Neuronal stem cell (in vitro differentiated cells): ENCODE measurements at regions not wholly inside any gene's neighbourhood (a gene's known extent, or its start where the extent isn't known, plus 50 kb on each side); places are given as distances from the start of the nearest gene placed in this dataset.

Source experiments
- DNase-seq: peaks from one replicate; pipeline ENCODE4 v3.0.0-alpha.2; 2013; ENCODE audit warnings: low spot score
- H2AFZ ChIP-seq: one replicate; pipeline ENCODE4 v1.6.1; 2013; ENCODE audit warnings: mild to moderate bottlenecking, low read length, inconsistent platforms
- H2AK5ac ChIP-seq: 2 replicates; pipeline ENCODE4 v1.6.1; 2013; ENCODE audit warnings: low read depth, mild to moderate bottlenecking, inconsistent platforms, low read length, moderate library complexity, mixed read lengths
- H2BK120ac ChIP-seq: 2 replicates; pipeline ENCODE4 v1.6.1; 2013; ENCODE audit warnings: low read depth, mild to moderate bottlenecking, inconsistent platforms, low read length, moderate library complexity, mixed read lengths
- H2BK12ac ChIP-seq: one replicate; pipeline ENCODE4 v1.6.1; 2013; ENCODE audit warnings: low read length, inconsistent platforms
- H2BK15ac ChIP-seq: 2 replicates; pipeline ENCODE4 v1.6.1; 2013; ENCODE audit warnings: mild to moderate bottlenecking, low read length, inconsistent platforms, mixed read lengths
- H2BK5ac ChIP-seq: one replicate; pipeline ENCODE4 v1.6.1; 2013; ENCODE audit warnings: inconsistent platforms, mild to moderate bottlenecking, low read length, moderate library complexity
- H3K14ac ChIP-seq: one replicate; pipeline ENCODE4 v1.6.1; 2013; ENCODE audit warnings: low read length, inconsistent platforms
- H3K18ac ChIP-seq: 2 replicates; pipeline ENCODE4 v1.6.1; 2013; ENCODE audit warnings: low read length, inconsistent platforms
- H3K23ac ChIP-seq: 2 replicates; pipeline ENCODE4 v1.6.1; 2013; ENCODE audit warnings: low read depth, mild to moderate bottlenecking, mixed read lengths, low read length, inconsistent platforms; ENCODE audit not compliant: poor library complexity
- H3K27ac ChIP-seq: replicated peaks from 3 replicates; pipeline ENCODE4 v1.5.1; 2013; ENCODE audit warnings: low read length, inconsistent platforms
- H3K27me3 ChIP-seq, 3 experiments: 2 replicates each; pipeline ENCODE4 v1.6.1; 2013; ENCODE audit warnings: low read length in 3 of 3, mild to moderate bottlenecking in 2 of 3, inconsistent platforms in 1 of 3, low read depth in 1 of 3, mixed read lengths in 1 of 3, moderate library complexity in 1 of 3; ENCODE audit not compliant: control insufficient read depth in 3 of 3, insufficient read depth in 3 of 3
- H3K36me3 ChIP-seq, 2 donors: replicated peaks in 1 of 2; 2 replicates each; pipeline ENCODE4 v1.6.1; 2013; ENCODE audit warnings: low read length in 2 of 2; ENCODE audit not compliant: control insufficient read depth in 2 of 2, insufficient read depth in 2 of 2
- H3K4ac ChIP-seq: 2 replicates; pipeline ENCODE4 v1.6.1; 2013; ENCODE audit warnings: inconsistent platforms, mild to moderate bottlenecking, low read length, moderate library complexity
- H3K4me1 ChIP-seq, 2 donors: 1 replicate in 1 of 2; 2 replicates in 1 of 2; pipeline ENCODE4 v1.6.1; 2013; ENCODE audit warnings: low read length in 2 of 2, low read depth in 1 of 2; ENCODE audit not compliant: control insufficient read depth in 2 of 2, insufficient read depth in 1 of 2
- H3K4me2 ChIP-seq: one replicate; pipeline ENCODE4 v1.6.1; 2013; ENCODE audit warnings: mild to moderate bottlenecking, low read length, inconsistent platforms; ENCODE audit not compliant: insufficient read depth, poor library complexity, severe bottlenecking
- H3K4me3 ChIP-seq, 2 donors: 2 replicates each; pipeline ENCODE4 v1.5.1; 2013; ENCODE audit warnings: low read length in 2 of 2, mild to moderate bottlenecking in 2 of 2, inconsistent platforms in 1 of 2, moderate library complexity in 1 of 2
- H3K79me1 ChIP-seq: one replicate; pipeline ENCODE4 v1.6.1; 2013; ENCODE audit warnings: low read depth, mild to moderate bottlenecking, inconsistent platforms, low read length, moderate library complexity
- H3K9ac ChIP-seq: one replicate; pipeline ENCODE4 v1.6.1; 2013; ENCODE audit warnings: mild to moderate bottlenecking, low read depth, low read length, inconsistent platforms; ENCODE audit not compliant: poor library complexity
- H3K9me3 ChIP-seq, 2 donors: replicated peaks in 1 of 2; 2 replicates each; pipeline versions ENCODE3 to v1.6.1; 2013; ENCODE audit warnings: low read length in 2 of 2, mild to moderate bottlenecking in 2 of 2, inconsistent platforms in 1 of 2, low read depth in 1 of 2, mixed read lengths in 1 of 2, moderate library complexity in 1 of 2; ENCODE audit not compliant: control insufficient read depth in 2 of 2, insufficient read depth in 1 of 2
- H4K8ac ChIP-seq: one replicate; pipeline ENCODE4 v1.6.1; 2013; ENCODE audit warnings: low read depth, mild to moderate bottlenecking, inconsistent platforms, low read length, moderate library complexity
- H4K91ac ChIP-seq: one replicate; pipeline ENCODE4 v1.6.1; 2013; ENCODE audit warnings: low read length, low read depth, mild to moderate bottlenecking, inconsistent platforms; ENCODE audit not compliant: poor library complexity
- WGBS, 2 donors: extraction: QIAGEN DNeasy Blood & Tissue Kit; methylation state at CpG; one replicate each; pipeline ENCODE4 v1.1.7; 2013; ENCODE audit warnings: missing lambda C conversion rate in 2 of 2, mixed read lengths in 1 of 2; ENCODE audit not compliant: insufficient read length in 2 of 2, insufficient replicate concordance in 1 of 2; ENCODE audit errors: extremely low coverage in 2 of 2; 5-methylcytosine and 5-hydroxymethylcytosine counted together

GRCh38 chr13:22189176-22190048 lies 518.5 kb downstream of the FGF9 start:
- Histone ChIP-seq H3K4me3 (no peak overlapping the region), H3K4ac (no peak overlapping the region), H2BK5ac (no peak overlapping the region), H3K9me3 (no peaks in the 10 kb centered on the region), H4K91ac (no peak overlapping the region), H3K23ac (no peak overlapping the region), H3K4me1 (no peaks in the 10 kb centered on the region), H4K8ac (no peak overlapping the region), H3K18ac (peak overlapping the region; percentile 77), H2AFZ (no peak overlapping the region), H3K36me3 (no peaks in the 10 kb centered on the region), H2BK120ac (no peak overlapping the region), H3K14ac (no peak overlapping the region), H2BK15ac (no peak overlapping the region), H3K9ac (no peak overlapping the region), H3K4me2 (no peak overlapping the region), H2BK12ac (no peak overlapping the region), H3K79me1 (no peaks in the 10 kb centered on the region), H3K27me3 (no peaks in the 10 kb centered on the region), H2AK5ac (no peak overlapping the region), H3K27ac (no peak overlapping the region)
- no peak for DNase-seq
- WGBS, 2 donors = no CpG with 5 or more reads among the region's 8 CpGs

GRCh38 chr13:22193070-22193469 lies 522.2 kb downstream of the FGF9 start:
- DNase-seq = no peak

GRCh38 chr13:22194106-22194805 lies 523.4 kb downstream of the FGF9 start:
- Histone ChIP-seq H3K23ac (no peak overlapping the region), H4K8ac (no peak overlapping the region), H3K79me1 (no peaks in the 10 kb centered on the region), H3K9ac (no peak overlapping the region), H2BK120ac (no peak overlapping the region), H4K91ac (no peak overlapping the region), H2AK5ac (no peak overlapping the region), H3K4ac (no peak overlapping the region), H2BK12ac (no peak overlapping the region), H2BK5ac (no peak overlapping the region), H3K36me3 (no peaks in the 10 kb centered on the region), H3K14ac (no peak overlapping the region), H3K4me1 (no peaks in the 10 kb centered on the region), H3K27me3 (no peaks in the 10 kb centered on the region), H2AFZ (no peak overlapping the region), H3K27ac (no peak overlapping the region), H3K4me2 (no peak overlapping the region), H3K4me3 (no peak overlapping the region), H2BK15ac (no peak overlapping the region), H3K9me3 (no peaks in the 10 kb centered on the region), H3K18ac (no peak overlapping the region)
- DNase-seq = no peak
- WGBS, 2 donors = no CpG with 5 or more reads among the region's 9 CpGs

More at GRCh38 chr13:22193070-22193469, 522.2 kb downstream of the FGF9 start:
- no peak overlapping the region for H3K18ac ChIP-seq
- H4K91ac ChIP-seq = no peak overlapping the region
- no peak overlapping the region for H3K27ac ChIP-seq
- H3K14ac ChIP-seq = no peak overlapping the region
- no peak overlapping the region for H4K8ac ChIP-seq
- H2BK120ac ChIP-seq = no peak overlapping the region
- no peaks in the 10 kb centered on the region for H3K79me1 ChIP-seq
- no peaks in the 10 kb centered on the region for H3K4me1 ChIP-seq
- H3K23ac ChIP-seq = no peak overlapping the region
- no peak overlapping the region for H2AK5ac ChIP-seq
- H3K36me3 ChIP-seq = no peaks in the 10 kb centered on the region
- H3K4me2 ChIP-seq = no peak overlapping the region
- no peak overlapping the region for H3K9ac ChIP-seq
- no peak overlapping the region for H3K4ac ChIP-seq
- WGBS, 2 donors = no CpG with 5 or more reads among the region's 2 CpGs
- no peak overlapping the region for H2BK15ac ChIP-seq
- no peak overlapping the region for H3K4me3 ChIP-seq
- no peaks in the 10 kb centered on the region for H3K27me3 ChIP-seq
- no peaks in the 10 kb centered on the region for H3K9me3 ChIP-seq
- H2BK12ac ChIP-seq = no peak overlapping the region
- no peak overlapping the region for H2BK5ac ChIP-seq
- H2AFZ ChIP-seq = no peak overlapping the region

GRCh38 chr13:22195726-22196125 lies 524.9 kb downstream of the FGF9 start:
- DNase-seq = no peak

More at GRCh38 chr13:22195726-22196125, 524.9 kb downstream of the FGF9 start:
- H3K4me3 ChIP-seq = no peak overlapping the region
- no peaks in the 10 kb centered on the region for H3K27me3 ChIP-seq
- H2BK15ac ChIP-seq = no peak overlapping the region
- H3K23ac ChIP-seq = no peak overlapping the region
- H2BK5ac ChIP-seq = no peak overlapping the region
- no peaks in the 10 kb centered on the region for H3K79me1 ChIP-seq
- no peak overlapping the region for H2AK5ac ChIP-seq
- H3K18ac ChIP-seq = no peak overlapping the region
- no peak overlapping the region for H3K9ac ChIP-seq
- H2AFZ ChIP-seq = no peak overlapping the region
- H4K8ac ChIP-seq = no peak overlapping the region
- no peaks in the 10 kb centered on the region for H3K4me1 ChIP-seq
- no peak overlapping the region for H3K27ac ChIP-seq
- no peaks in the 10 kb centered on the region for H3K9me3 ChIP-seq
- H2BK12ac ChIP-seq = no peak overlapping the region
- H3K4ac ChIP-seq = no peak overlapping the region
- H3K36me3 ChIP-seq = no peaks in the 10 kb centered on the region
- no peak overlapping the region for H3K14ac ChIP-seq
- no CpG with 5 or more reads among the region's 5 CpGs for WGBS, 2 donors
- no peak overlapping the region for H2BK120ac ChIP-seq
- H4K91ac ChIP-seq = no peak overlapping the region
- no peak overlapping the region for H3K4me2 ChIP-seq
